CD14-positive monocyte (primary cell): ENCODE measurements at regions not wholly inside any gene's neighbourhood (a gene's known extent, or its start where the extent isn't known, plus 50 kb on each side); places are given as distances from the start of the nearest gene placed in this dataset. TPM values are rescaled to one million over a fixed set of nuclear protein-coding genes. Genes with fewer than 3 reads are reported as not detected.
"Not testable (repeated sequence)": the region's sequence is repeated elsewhere in the genome, so short reads cannot be mapped to it uniquely, and the experiment has no call there.

Experiments
- DNase-seq, 3 donors: peaks; one replicate each; pipeline ENCODE4 v3.0.0-alpha.2; 2011 to 2022
- H2AFZ ChIP-seq: 2 replicates; pipeline ENCODE4 v1.6.0; 2012; ENCODE audit warnings: mild to moderate bottlenecking, low read depth, low read length, inconsistent platforms; ENCODE audit not compliant: insufficient read depth, poor library complexity, severe bottlenecking
- H3K27ac ChIP-seq, 2 donors: 1 replicate in 1 of 2; 2 replicates in 1 of 2; pipeline ENCODE4 v1.5.1; 2012 to 2013; ENCODE audit warnings: low read length in 2 of 2, control low read depth in 1 of 2, inconsistent platforms in 1 of 2, low read depth in 1 of 2, mild to moderate bottlenecking in 1 of 2
- H3K27me3 ChIP-seq, 2 donors: one replicate each; pipeline versions ENCODE4 v1.6.0 to v1.6.1; 2011 to 2013; ENCODE audit warnings: low read length in 2 of 2; ENCODE audit not compliant: control insufficient read depth in 2 of 2, insufficient read depth in 2 of 2
- H3K36me3 ChIP-seq, 2 donors: replicated peaks in 1 of 2; 1 replicate in 1 of 2; 2 replicates in 1 of 2; pipeline versions ENCODE4 v1.5.1 to v1.6.1; 2012 to 2013; ENCODE audit warnings: low read length in 2 of 2, control low read depth in 1 of 2, inconsistent platforms in 1 of 2, mild to moderate bottlenecking in 1 of 2; ENCODE audit not compliant: insufficient read depth in 2 of 2, control insufficient read depth in 1 of 2
- H3K4me1 ChIP-seq, 2 donors: 1 replicate in 1 of 2; 2 replicates in 1 of 2; pipeline versions ENCODE4 v1.5.1 to v1.6.1; 2012 to 2013; ENCODE audit warnings: low read length in 2 of 2, control low read depth in 1 of 2, inconsistent platforms in 1 of 2, mild to moderate bottlenecking in 1 of 2, moderate library complexity in 1 of 2; ENCODE audit not compliant: insufficient read depth in 2 of 2, control insufficient read depth in 1 of 2
- H3K4me2 ChIP-seq: replicated peaks from 2 replicates; pipeline ENCODE3; 2012; ENCODE audit warnings: low read length, moderate library complexity, mild to moderate bottlenecking; ENCODE audit not compliant: poor library complexity, severe bottlenecking; ENCODE audit errors: extremely low read depth
- H3K4me3 ChIP-seq, 3 experiments: fragments of 200-600 bp in 1 of 3; sonication (generic) in 1 of 3; replicated peaks in 1 of 3; 1 replicate in 2 of 3; 2 replicates in 1 of 3; pipeline ENCODE4 v1.5.1; 2011 to 2013; ENCODE audit warnings: low read length in 3 of 3, mild to moderate bottlenecking in 3 of 3, control low read depth in 2 of 3, low read depth in 2 of 3, inconsistent platforms in 1 of 3, moderate library complexity in 1 of 3
- H3K79me2 ChIP-seq: 2 replicates; pipeline ENCODE4 v1.6.0; 2012; ENCODE audit warnings: mild to moderate bottlenecking, control low read depth, inconsistent platforms, low read length, moderate library complexity; ENCODE audit not compliant: insufficient read depth
- H3K9ac ChIP-seq: 2 replicates; pipeline ENCODE4 v1.6.0; 2017; ENCODE audit warnings: low read length, mild to moderate bottlenecking; ENCODE audit not compliant: insufficient read depth, poor library complexity, severe bottlenecking
- H3K9me3 ChIP-seq, 2 donors: replicated peaks in 1 of 2; 1 replicate in 1 of 2; 2 replicates in 1 of 2; pipeline versions ENCODE4 v1.5.1 to v1.6.1; 2012 to 2013; ENCODE audit warnings: low read length in 2 of 2, control low read depth in 1 of 2; ENCODE audit not compliant: control insufficient read depth in 1 of 2, insufficient read depth in 1 of 2
- H4K20me1 ChIP-seq: 2 replicates; pipeline ENCODE4 v1.6.0; 2012; ENCODE audit warnings: mild to moderate bottlenecking, low read length, control low read depth, moderate library complexity; ENCODE audit not compliant: insufficient read depth
- H3K27ac Mint-ChIP-seq, 7 donors: one replicate each; pipeline ENCODE4 v1.8.0; 2020; ENCODE audit warnings: mild to moderate bottlenecking in 7 of 7, mixed read lengths in 7 of 7, moderate library complexity in 6 of 7, inconsistent platforms in 2 of 7
- H3K27me3 Mint-ChIP-seq, 3 donors: one replicate each; pipeline ENCODE4 v1.8.0; 2021 to 2022; ENCODE audit warnings: low read depth in 3 of 3, mild to moderate bottlenecking in 3 of 3, mixed read lengths in 3 of 3, moderate library complexity in 3 of 3, inconsistent platforms in 1 of 3
- H3K36me3 Mint-ChIP-seq, 2 donors: one replicate each; pipeline ENCODE4 v1.8.0; 2020; ENCODE audit warnings: mixed read lengths in 2 of 2, inconsistent platforms in 1 of 2, mild to moderate bottlenecking in 1 of 2
- H3K4me1 Mint-ChIP-seq: one replicate; pipeline ENCODE4 v1.8.0; 2020; ENCODE audit warnings: mild to moderate bottlenecking, mixed read lengths
- H3K4me3 Mint-ChIP-seq, 2 donors: one replicate each; pipeline ENCODE4 v1.8.0; 2020; ENCODE audit warnings: mild to moderate bottlenecking in 2 of 2, mixed read lengths in 2 of 2, moderate library complexity in 1 of 2
- H3K9me3 Mint-ChIP-seq, 7 donors: one replicate each; pipeline ENCODE4 v1.8.0; 2020 to 2022; ENCODE audit warnings: mixed read lengths in 7 of 7, mild to moderate bottlenecking in 6 of 7, moderate library complexity in 6 of 7, inconsistent platforms in 2 of 7
- WGBS: methylation state at CpG from one replicate; pipeline ENCODE4 v1.1.5; 2013; ENCODE audit warnings: missing lambda C conversion rate; ENCODE audit not compliant: insufficient coverage; 5-methylcytosine and 5-hydroxymethylcytosine counted together
- intact Hi-C, 2 donors: fragments of 100-400 bp; cut with micrococcal nuclease; formaldehyde crosslinking; loops; one replicate each; pipeline versions ENCODE4 v1.15.0 to v1.15.1; 2023
- small RNA-seq: library from RNA; depleted of rRNA; stranded (forward); fragments of <200 nt; gene quantifications from one replicate; pipeline ENCODE3, GENCODE V24; 2012; ENCODE audit warnings: low read depth; ENCODE audit not compliant: insufficient read length
- TF ChIP-seq, protein P1 (sequence below): fragments of 200-600 bp; IDR thresholded peaks from one replicate; pipeline ENCODE4 v1.8.0; 2022; ENCODE audit warnings: antibody characterized with exemption, mild to moderate bottlenecking

DNA sequence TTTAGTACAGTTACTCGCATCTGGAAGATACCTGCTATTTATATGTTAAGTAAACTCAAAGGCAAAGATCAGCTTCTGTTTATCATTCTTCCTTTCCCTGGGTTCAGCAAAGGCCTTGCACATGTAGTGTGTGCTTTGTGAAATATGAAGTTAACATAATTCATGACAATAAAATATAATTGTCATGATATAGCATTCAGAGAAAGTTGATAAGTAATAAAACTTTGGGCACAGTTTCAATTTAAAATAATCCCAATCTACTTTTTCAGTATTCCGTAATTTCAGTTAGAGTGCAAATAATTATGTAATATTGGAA, 51.9 kb upstream of the ZNF217 start:
- Mint-ChIP-seq H3K4me3 (no peak overlapping the region), H3K9me3 (no peaks in the 10 kb centered on the region), H3K36me3 (no peaks in the 10 kb centered on the region), H3K27ac (no peak overlapping the region), H3K27me3 (no peaks in the 10 kb centered on the region), H3K4me1 (peaks cover 50% of the 10 kb centered on the region)
- intact Hi-C loops: loop anchor here in 1 of 2 donors (10.0 kb wide), 1 partner anchor 49 kb away; no protein-coding TSS in a partner anchor
- Histone ChIP-seq H3K27me3 (no peaks in the 10 kb centered on the region), H3K9me3 (no peaks in the 10 kb centered on the region), H3K4me2 (no peak overlapping the region), H3K36me3 (no peaks in the 10 kb centered on the region), H2AFZ (no peak overlapping the region), H3K79me2 (no peaks in the 10 kb centered on the region), H4K20me1 (no peaks in the 10 kb centered on the region), H3K9ac (no peak overlapping the region), H3K4me3 (no peak overlapping the region), H3K4me1 (peaks cover 47 to 68% of the 10 kb centered on the region in 2 donors), H3K27ac (peak overlapping the region in 1 of 2 donors; percentile 36)
- WGBS: no CpG with 5 or more reads among the region's 2 CpGs
- DNase-seq: no peak
- TF ChIP-seq, protein P1, sequence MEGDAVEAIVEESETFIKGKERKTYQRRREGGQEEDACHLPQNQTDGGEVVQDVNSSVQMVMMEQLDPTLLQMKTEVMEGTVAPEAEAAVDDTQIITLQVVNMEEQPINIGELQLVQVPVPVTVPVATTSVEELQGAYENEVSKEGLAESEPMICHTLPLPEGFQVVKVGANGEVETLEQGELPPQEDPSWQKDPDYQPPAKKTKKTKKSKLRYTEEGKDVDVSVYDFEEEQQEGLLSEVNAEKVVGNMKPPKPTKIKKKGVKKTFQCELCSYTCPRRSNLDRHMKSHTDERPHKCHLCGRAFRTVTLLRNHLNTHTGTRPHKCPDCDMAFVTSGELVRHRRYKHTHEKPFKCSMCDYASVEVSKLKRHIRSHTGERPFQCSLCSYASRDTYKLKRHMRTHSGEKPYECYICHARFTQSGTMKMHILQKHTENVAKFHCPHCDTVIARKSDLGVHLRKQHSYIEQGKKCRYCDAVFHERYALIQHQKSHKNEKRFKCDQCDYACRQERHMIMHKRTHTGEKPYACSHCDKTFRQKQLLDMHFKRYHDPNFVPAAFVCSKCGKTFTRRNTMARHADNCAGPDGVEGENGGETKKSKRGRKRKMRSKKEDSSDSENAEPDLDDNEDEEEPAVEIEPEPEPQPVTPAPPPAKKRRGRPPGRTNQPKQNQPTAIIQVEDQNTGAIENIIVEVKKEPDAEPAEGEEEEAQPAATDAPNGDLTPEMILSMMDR: no peak

DNA sequence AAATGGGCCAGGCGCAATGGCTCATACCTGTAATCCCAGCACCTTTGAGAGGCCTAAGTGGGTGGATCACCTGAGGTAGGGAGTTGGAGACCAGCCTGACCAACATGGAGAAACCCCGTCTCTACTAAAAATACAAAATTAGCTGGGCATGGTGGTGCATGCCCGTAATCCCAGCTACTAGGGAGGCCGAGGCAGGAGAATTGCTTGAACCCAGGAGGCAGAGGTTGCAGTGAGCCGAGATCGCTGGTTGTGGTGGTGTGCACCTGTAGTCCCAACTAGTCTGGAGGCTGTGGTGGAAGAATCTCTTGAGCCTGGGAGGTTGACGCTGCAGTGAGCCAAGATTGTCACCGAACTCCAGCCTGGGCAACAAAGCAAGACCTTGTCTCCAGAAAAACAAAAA, 50.5 kb upstream of the ZNF217 start:
- not testable (repeated sequence) for H3K27me3 Mint-ChIP-seq, H3K9me3 ChIP-seq, H3K4me3 ChIP-seq, H3K9ac ChIP-seq, H3K79me2 ChIP-seq, H3K36me3 ChIP-seq, H3K36me3 Mint-ChIP-seq, DNase-seq, H3K9me3 Mint-ChIP-seq, H3K27me3 ChIP-seq, H4K20me1 ChIP-seq, H2AFZ ChIP-seq, H3K4me2 ChIP-seq, H3K4me3 Mint-ChIP-seq
- H3K4me1 Mint-ChIP-seq: peaks cover 50% of the 10 kb centered on the region
- peak overlapping the region; percentile 65 to 98 (median 96) for H3K27ac Mint-ChIP-seq
- 86% methylated on average over 5 of the region's 8 CpGs for WGBS
- Histone ChIP-seq H3K27ac (peak overlapping the region; percentile 80 to 96), H3K4me1 (peaks cover 45 to 64% of the 10 kb centered on the region in 2 donors)
- intact Hi-C loops: loop anchor here in 1 of 2 donors (5.0 to 10.0 kb wide), 3 partner anchors 47 to 273 kb away; no protein-coding TSS in a partner anchor

Small RNAs in the stretch of these regions (small RNA-seq; reads per million reads assigned to genes)
- gene RNU7-14P: not detected
